Effector memory CD4-positive, alpha-beta T cell (primary cell): ENCODE measurements at regions not wholly inside any gene's neighbourhood (a gene's known extent, or its start where the extent isn't known, plus 50 kb on each side); places are given as distances from the start of the nearest gene placed in this dataset.

Source experiments
- DNase-seq, 3 donors: peaks; one replicate each; pipeline ENCODE4 v3.0.0-alpha.2; 2020
- H3K27ac ChIP-seq: 2 replicates; pipeline ENCODE4 v1.7.0; 2013; ENCODE audit warnings: mild to moderate bottlenecking, low read length, moderate library complexity; ENCODE audit not compliant: insufficient read depth, poor library complexity, severe bottlenecking
- H3K27me3 ChIP-seq: replicated peaks from 2 replicates; pipeline ENCODE4 v1.7.0; 2013; ENCODE audit warnings: mild to moderate bottlenecking, low read length; ENCODE audit not compliant: insufficient read depth, control insufficient read depth, poor library complexity, severe bottlenecking
- H3K36me3 ChIP-seq: 2 replicates; pipeline ENCODE4 v1.7.0; 2013; ENCODE audit warnings: mild to moderate bottlenecking, low read length, moderate library complexity; ENCODE audit not compliant: control insufficient read depth, insufficient read depth
- H3K4me1 ChIP-seq: 2 replicates; pipeline ENCODE4 v1.7.0; 2013; ENCODE audit warnings: low read length, mild to moderate bottlenecking; ENCODE audit not compliant: control insufficient read depth, insufficient read depth, poor library complexity, severe bottlenecking
- H3K4me3 ChIP-seq: 2 replicates; pipeline ENCODE4 v1.7.0; 2013; ENCODE audit warnings: low read length, low read depth, mild to moderate bottlenecking; ENCODE audit not compliant: insufficient read depth, poor library complexity, severe bottlenecking
- H3K9me3 ChIP-seq: 2 replicates; pipeline ENCODE4 v1.7.0; 2013; ENCODE audit warnings: mild to moderate bottlenecking, low read length, moderate library complexity; ENCODE audit not compliant: control insufficient read depth

DNA sequence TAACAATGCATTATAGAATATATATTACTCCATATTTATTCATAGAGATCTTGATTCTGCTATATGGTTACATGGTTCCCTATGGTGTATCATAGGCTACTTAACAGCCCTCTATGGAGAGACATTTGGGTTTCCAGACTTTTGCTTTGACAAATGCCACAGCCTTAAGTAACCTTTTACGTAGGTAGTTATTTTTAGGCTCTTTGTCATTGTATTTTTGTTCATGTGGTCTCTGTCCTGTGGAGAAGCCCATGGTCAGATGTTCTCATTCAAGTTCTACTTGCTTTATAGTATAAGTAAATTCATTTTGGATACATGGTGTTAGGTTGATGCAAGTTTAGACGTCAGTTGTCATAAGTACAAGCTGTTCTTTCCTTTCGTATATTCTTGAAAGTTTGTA, 275.2 kb upstream of the THSD7B start:
- no peaks in the 10 kb centered on the region for H3K9me3 ChIP-seq
- no peak overlapping the region for H3K27ac ChIP-seq
- no peaks in the 10 kb centered on the region for H3K36me3 ChIP-seq
- H3K4me3 ChIP-seq, result no peak overlapping the region
- no peak for DNase-seq
- H3K27me3 ChIP-seq, result no peaks in the 10 kb centered on the region
- H3K4me1 ChIP-seq, result no peaks in the 10 kb centered on the region

DNA sequence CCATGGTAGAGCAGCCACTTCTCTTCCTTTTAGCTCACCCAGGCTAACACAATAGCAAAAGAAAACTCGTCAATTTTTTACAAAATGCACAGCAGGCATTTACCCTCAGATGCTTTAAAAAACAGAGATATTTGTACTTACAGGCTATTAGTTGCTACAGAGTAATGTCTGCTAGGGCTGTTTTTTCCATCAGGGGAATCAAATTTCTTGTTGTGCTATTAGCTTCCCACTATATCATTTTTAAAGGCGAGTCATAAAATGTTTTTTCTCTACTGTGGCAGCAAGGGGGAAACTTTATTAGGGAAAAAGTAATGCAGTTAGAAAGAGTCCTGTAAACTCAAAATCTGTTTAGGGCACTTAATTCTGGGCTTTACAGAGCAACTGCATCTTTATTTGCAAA, 277.9 kb upstream of the THSD7B start:
- H3K9me3 ChIP-seq, result no peaks in the 10 kb centered on the region
- H3K4me3 ChIP-seq, result no peak overlapping the region
- H3K4me1 ChIP-seq, result no peaks in the 10 kb centered on the region
- no peak overlapping the region for H3K27ac ChIP-seq
- no peaks in the 10 kb centered on the region for H3K36me3 ChIP-seq
- H3K27me3 ChIP-seq, result no peaks in the 10 kb centered on the region
- no peak for DNase-seq

DNA sequence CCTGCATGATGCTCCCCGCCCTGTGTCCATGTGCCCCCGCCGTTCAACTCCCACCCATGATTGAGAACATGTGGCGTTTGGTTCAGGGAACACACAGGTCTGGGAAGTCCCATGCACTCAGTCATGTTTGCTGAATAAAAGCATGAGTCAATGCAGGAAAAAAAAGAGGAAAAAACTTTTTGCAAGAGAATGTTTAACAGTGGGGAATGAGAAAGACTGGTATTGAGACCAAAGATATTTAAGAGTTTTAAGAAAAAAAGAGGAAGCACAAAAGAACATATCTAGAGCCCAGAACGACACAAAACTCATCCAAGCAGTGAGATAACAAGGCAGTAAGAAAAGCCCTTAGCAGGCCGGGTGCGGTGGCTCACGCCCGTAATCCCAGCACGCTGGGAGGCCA, 279.2 kb upstream of the THSD7B start:
- H3K4me3 ChIP-seq, result no peak overlapping the region
- no peaks in the 10 kb centered on the region for H3K27me3 ChIP-seq
- no peak for DNase-seq
- H3K9me3 ChIP-seq, result no peaks in the 10 kb centered on the region
- H3K27ac ChIP-seq, result no peak overlapping the region
- no peaks in the 10 kb centered on the region for H3K36me3 ChIP-seq
- H3K4me1 ChIP-seq, result no peaks in the 10 kb centered on the region

DNA sequence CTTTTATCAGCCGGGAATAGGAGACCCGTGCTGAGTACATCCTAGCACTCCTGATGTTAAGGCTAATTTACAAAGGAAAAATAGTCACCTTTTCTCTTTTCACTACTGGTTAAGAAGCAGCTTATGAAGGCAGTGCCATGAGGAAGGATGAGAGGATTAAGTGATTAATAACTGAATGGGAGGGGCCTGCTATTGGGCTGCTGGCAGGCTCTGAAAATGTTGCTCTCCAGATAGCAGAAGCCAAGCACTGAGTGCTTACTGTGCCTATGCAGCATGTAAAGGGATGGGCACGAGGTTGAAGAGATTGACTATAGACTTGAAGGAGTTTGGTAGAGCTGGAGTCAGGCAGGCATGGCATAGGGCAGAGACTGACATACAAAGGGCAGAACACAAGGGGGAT, 282.4 kb upstream of the THSD7B start:
- H3K4me1 ChIP-seq, result no peaks in the 10 kb centered on the region

DNA sequence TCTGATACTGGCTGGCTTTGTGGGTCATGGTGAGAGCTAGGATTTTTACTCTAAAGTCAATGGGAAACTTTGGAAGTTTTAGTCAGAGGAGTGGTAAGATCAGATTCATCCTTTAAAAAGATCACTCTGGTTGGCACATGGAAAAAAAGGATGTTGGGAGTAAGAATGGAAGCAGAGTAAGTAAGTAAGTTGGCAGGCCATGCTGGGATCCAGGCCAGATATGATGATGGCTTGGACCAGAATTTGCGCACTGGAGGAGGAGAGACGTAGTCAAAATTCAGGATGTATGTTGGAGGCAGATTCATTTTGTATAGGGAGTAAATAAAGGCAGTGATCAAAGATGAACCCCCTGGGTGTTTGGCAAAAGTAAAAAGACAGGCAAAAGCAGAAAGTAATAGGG, 283.3 kb upstream of the THSD7B start:
- no peaks in the 10 kb centered on the region for H3K27me3 ChIP-seq
- H3K27ac ChIP-seq, result no peak overlapping the region
- no peak for DNase-seq
- H3K4me3 ChIP-seq, result no peak overlapping the region
- H3K36me3 ChIP-seq, result no peaks in the 10 kb centered on the region
- no peaks in the 10 kb centered on the region for H3K4me1 ChIP-seq
- no peaks in the 10 kb centered on the region for H3K9me3 ChIP-seq

More for the DNA sequence above, 282.4 kb upstream of the THSD7B start:
- H3K9me3 ChIP-seq, result no peaks in the 10 kb centered on the region
- H3K27ac ChIP-seq, result no peak overlapping the region
- DNase-seq, result no peak
- H3K27me3 ChIP-seq, result no peaks in the 10 kb centered on the region
- H3K36me3 ChIP-seq, result no peaks in the 10 kb centered on the region
- no peak overlapping the region for H3K4me3 ChIP-seq

DNA sequence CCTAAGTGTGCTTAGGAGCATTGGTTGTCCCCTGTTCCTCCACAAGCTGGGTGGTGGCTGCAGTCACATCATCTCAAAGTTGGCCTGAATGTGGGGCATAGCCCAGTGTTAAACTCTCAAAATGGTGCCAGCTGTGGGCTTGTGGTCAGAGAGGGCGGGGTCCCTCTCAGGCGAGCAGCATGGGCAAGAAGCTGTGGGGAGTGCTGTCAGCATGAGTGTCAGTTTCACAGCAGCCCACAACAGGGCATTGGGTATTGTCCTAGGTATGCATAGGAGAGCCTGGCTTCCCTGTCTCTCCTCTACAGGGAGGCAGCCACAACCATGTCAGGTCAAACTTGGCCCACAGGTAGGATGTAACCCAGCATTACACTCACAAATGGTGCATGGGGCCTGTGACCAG, 285.6 kb upstream of the THSD7B start:
- Histone ChIP-seq H3K9me3 (no peaks in the 10 kb centered on the region), H3K4me1 (no peaks in the 10 kb centered on the region), H3K36me3 (no peaks in the 10 kb centered on the region), H3K4me3 (no peak overlapping the region), H3K27me3 (no peaks in the 10 kb centered on the region), H3K27ac (no peak overlapping the region)
- no peak for DNase-seq

DNA sequence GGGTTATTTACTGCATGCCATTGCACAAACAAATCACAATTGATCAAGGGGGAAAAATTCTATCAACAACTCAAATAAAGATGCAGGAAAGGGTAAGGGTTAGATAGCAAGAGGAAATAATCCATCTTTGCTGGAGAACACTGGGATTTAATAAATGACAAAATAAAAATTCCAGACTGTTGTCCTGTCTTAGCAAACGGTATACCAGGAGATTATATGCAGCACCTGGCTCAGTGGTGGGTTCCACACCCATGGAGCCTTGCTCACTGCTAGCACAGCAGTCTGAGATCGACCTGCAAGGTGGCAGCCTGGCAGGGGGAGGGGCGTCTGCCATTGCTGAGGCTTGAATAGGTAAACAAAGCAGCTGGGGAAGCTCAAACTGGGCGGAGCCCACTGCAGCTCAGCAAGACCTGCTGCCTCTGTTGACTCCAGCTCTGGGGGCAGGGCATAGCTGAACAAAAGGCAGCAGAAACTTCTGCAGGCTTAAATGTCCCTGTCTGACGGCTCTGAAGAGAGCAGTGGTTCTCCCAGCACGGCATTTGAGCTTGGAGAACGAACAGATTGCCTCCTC, 296.5 kb upstream of the THSD7B start:
- no peaks in the 10 kb centered on the region for H3K9me3 ChIP-seq
- H3K36me3 ChIP-seq, result no peaks in the 10 kb centered on the region
- no peak overlapping the region for H3K27ac ChIP-seq
- H3K4me3 ChIP-seq, result no peak overlapping the region
- no peaks in the 10 kb centered on the region for H3K4me1 ChIP-seq
- H3K27me3 ChIP-seq, result no peaks in the 10 kb centered on the region
- no peak for DNase-seq

DNA sequence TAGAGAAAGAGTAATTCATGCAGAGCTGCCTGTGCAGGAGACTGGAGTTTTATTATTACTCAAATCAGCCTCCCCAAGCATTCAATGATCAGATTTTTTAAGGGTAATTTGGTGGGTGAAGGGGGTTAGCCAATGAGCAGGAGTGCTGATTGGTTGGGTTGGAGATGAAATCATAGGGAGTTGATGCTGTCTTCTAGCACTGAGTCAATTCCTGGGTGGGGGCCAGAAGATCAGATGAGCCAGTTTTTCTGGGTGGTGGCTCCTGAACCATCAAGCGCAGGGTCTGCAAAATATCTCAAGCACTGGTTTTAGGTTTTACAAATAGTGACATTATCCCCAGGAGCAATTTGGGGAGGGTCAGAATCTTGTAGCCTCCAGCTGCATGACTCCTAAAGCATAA, 312.8 kb upstream of the THSD7B start:
- no peak overlapping the region for H3K4me3 ChIP-seq
- no peaks in the 10 kb centered on the region for H3K4me1 ChIP-seq
- H3K27ac ChIP-seq, result no peak overlapping the region
- no peaks in the 10 kb centered on the region for H3K27me3 ChIP-seq
- no peaks in the 10 kb centered on the region for H3K36me3 ChIP-seq
- no peak for DNase-seq
- H3K9me3 ChIP-seq, result no peaks in the 10 kb centered on the region

DNA sequence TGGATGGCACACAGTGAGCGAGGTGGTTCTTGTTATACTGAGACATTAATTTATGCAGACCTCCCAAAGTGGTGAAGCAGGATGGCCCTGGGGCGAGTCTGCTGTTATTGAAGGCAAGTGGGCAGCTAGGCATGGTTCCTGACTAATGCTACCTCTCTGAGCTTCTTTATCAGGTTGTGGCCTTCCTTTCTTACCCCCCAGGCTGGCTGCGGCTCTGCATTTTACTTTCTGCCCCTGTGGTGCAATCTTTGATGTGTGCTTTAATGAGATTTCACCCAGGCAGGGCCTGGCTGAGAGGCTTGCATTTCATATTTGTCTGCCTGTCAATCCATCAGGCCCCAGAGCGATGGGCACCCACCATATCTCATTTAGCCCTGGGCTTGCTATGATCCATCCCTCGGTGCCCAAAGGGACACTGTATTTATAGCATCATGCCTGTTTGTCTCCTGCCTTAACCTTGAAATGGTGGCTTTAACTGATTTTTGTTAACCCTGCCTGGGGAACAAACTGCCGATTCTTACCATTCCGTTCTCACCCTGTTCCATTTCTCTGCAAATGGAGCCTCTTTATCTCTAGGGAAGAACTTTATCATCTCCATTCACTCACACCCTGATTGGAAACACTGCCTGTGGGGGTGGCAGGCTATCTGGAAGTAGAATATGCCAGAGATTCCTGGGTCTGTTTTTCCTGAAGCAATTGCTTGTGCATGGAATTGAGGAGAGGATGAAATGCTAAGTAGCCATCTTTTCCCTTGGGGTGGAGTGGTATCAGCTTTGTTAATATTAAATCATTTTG, 316.2 kb upstream of the THSD7B start:
- no peak for DNase-seq
- no peaks in the 10 kb centered on the region for H3K36me3 ChIP-seq
- H3K4me1 ChIP-seq, result no peaks in the 10 kb centered on the region
- no peaks in the 10 kb centered on the region for H3K27me3 ChIP-seq
- no peak overlapping the region for H3K27ac ChIP-seq
- H3K9me3 ChIP-seq, result no peaks in the 10 kb centered on the region
- no peak overlapping the region for H3K4me3 ChIP-seq

DNA sequence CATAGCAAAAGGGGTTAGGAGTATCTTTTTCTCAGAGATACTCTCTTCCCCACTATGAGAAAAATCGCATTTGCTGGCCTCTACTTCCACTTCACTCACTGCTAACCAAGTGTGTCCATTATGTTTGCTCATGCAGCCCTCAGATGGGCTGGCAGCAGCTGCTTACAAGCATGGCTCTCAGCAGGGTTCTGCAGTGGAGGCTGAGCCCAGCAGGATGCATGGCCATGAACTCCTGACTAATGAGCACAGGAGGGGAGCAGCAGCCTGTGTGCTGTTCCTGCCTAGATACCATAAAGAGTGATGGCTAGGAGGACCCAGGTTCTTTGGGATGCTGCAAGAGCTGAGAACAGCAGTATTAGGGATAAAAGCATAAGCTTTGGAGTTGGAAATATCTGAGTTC, 316.9 kb upstream of the THSD7B start:
- no peaks in the 10 kb centered on the region for H3K27me3 ChIP-seq
- H3K36me3 ChIP-seq, result no peaks in the 10 kb centered on the region
- H3K4me3 ChIP-seq, result no peak overlapping the region
- H3K9me3 ChIP-seq, result no peaks in the 10 kb centered on the region
- H3K27ac ChIP-seq, result no peak overlapping the region
- no peak for DNase-seq
- H3K4me1 ChIP-seq, result no peaks in the 10 kb centered on the region
